Fibroblast of lung (primary cell): ENCODE measurements at regions not wholly inside any gene's neighbourhood (a gene's known extent, or its start where the extent isn't known, plus 50 kb on each side); places are given as distances from the start of the nearest gene placed in this dataset.

ENCODE experiments used
- DNase-seq, 2 donors: peaks; one replicate each; pipeline versions ENCODE4 v3.0.0 to v3.0.0-alpha.2; 2010; ENCODE audit warnings: low read depth in 2 of 2
- H2AFZ ChIP-seq: 2 replicates; pipeline ENCODE4 v1.5.1; 2012; ENCODE audit warnings: low read length, control low read depth, inconsistent platforms
- H3K27ac ChIP-seq: 2 replicates; pipeline ENCODE4 v1.5.1; 2011; ENCODE audit warnings: low read length, control low read depth; ENCODE audit not compliant: insufficient read depth
- H3K27me3 ChIP-seq: 2 replicates; pipeline ENCODE4 v1.5.1; 2011; ENCODE audit warnings: mild to moderate bottlenecking, low read length; ENCODE audit not compliant: control insufficient read depth, insufficient read depth
- H3K36me3 ChIP-seq: 2 replicates; pipeline ENCODE4 v1.5.1; 2011; ENCODE audit warnings: low read length; ENCODE audit not compliant: control insufficient read depth, insufficient read depth
- H3K4me1 ChIP-seq: 2 replicates; pipeline ENCODE4 v1.5.1; 2011; ENCODE audit warnings: low read length; ENCODE audit not compliant: control insufficient read depth, insufficient read depth; ENCODE audit errors: extremely low read depth
- H3K4me2 ChIP-seq: 2 replicates; pipeline ENCODE4 v1.5.1; 2011; ENCODE audit warnings: low read length, control low read depth; ENCODE audit not compliant: insufficient read depth; ENCODE audit errors: extremely low read depth
- H3K4me3 ChIP-seq, 4 experiments: fragments of 200-600 bp in 1 of 4; sonication (generic) in 1 of 4; replicated peaks in 1 of 4; 2 replicates each; pipeline ENCODE4 v1.5.1; 2011 to 2016; ENCODE audit warnings: low read length in 4 of 4, low read depth in 3 of 4, mild to moderate bottlenecking in 3 of 4, control low read depth in 2 of 4, inconsistent platforms in 1 of 4, mixed read lengths in 1 of 4; ENCODE audit not compliant: insufficient read depth in 1 of 4; ENCODE audit errors: control extremely low read depth in 1 of 4
- H3K79me2 ChIP-seq: 2 replicates; pipeline ENCODE4 v1.5.1; 2012; ENCODE audit warnings: mild to moderate bottlenecking, low read length, inconsistent platforms; ENCODE audit not compliant: control insufficient read depth, insufficient read depth
- H3K9ac ChIP-seq: 2 replicates; pipeline ENCODE4 v1.5.1; 2011; ENCODE audit warnings: mild to moderate bottlenecking, low read length, control low read depth; ENCODE audit not compliant: insufficient read depth
- H3K9me3 ChIP-seq: 2 replicates; pipeline ENCODE4 v1.5.1; 2012; ENCODE audit warnings: low read depth, low read length; ENCODE audit not compliant: control insufficient read depth, insufficient read depth
- H4K20me1 ChIP-seq: 2 replicates; pipeline ENCODE4 v1.5.1; 2011; ENCODE audit warnings: low read length; ENCODE audit not compliant: control insufficient read depth, insufficient read depth; ENCODE audit errors: extremely low read depth
- EZH2 ChIP-seq: IDR thresholded peaks from 2 replicates; pipeline ENCODE4 v1.5.1; 2012; ENCODE audit warnings: low read length, control low read depth, mild to moderate bottlenecking; ENCODE audit errors: missing control alignments
- TF ChIP-seq, protein P1 (sequence below), 2 donors: IDR thresholded peaks in 1 of 2; conservative IDR thresholded peaks in 1 of 2; 1 replicate in 1 of 2; 2 replicates in 1 of 2; pipeline ENCODE4 v1.5.1; 2011 to 2012; ENCODE audit warnings: low read length in 2 of 2, control low read depth in 1 of 2, inconsistent platforms in 1 of 2, low read depth in 1 of 2, mild to moderate bottlenecking in 1 of 2

DNA sequence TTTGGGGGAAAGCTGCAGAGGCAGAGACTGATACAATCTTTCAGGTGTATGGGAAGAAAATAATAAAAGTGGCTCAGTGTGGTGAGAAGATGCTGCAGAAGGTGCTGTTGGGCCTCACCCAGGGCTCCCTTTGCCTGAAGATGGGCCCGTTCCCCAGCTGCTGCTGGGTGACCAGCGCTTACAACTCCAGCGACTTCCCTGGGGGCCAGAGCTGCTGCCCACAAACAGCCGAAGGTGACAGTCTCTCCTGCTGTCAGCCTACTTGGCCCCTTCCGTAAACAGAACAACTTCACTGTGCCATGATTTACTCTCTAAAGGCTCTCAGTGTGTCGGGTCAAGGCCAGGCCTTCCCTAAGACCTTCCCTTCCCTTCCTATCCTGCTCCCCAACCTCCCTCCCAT lies 93.6 kb upstream of the PCBD1 start:
- Histone ChIP-seq H3K9ac (no peak overlapping the region), H3K4me3 (no peak overlapping the region), H3K9me3 (no peaks in the 10 kb centered on the region), H3K4me2 (no peak overlapping the region), H3K27ac (no peak overlapping the region), H2AFZ (no peak overlapping the region), H3K36me3 (no peaks in the 10 kb centered on the region), H3K27me3 (no peaks in the 10 kb centered on the region), H4K20me1 (no peaks in the 10 kb centered on the region), H3K79me2 (no peaks in the 10 kb centered on the region), H3K4me1 (no peaks in the 10 kb centered on the region)
- TF ChIP-seq, protein P1, sequence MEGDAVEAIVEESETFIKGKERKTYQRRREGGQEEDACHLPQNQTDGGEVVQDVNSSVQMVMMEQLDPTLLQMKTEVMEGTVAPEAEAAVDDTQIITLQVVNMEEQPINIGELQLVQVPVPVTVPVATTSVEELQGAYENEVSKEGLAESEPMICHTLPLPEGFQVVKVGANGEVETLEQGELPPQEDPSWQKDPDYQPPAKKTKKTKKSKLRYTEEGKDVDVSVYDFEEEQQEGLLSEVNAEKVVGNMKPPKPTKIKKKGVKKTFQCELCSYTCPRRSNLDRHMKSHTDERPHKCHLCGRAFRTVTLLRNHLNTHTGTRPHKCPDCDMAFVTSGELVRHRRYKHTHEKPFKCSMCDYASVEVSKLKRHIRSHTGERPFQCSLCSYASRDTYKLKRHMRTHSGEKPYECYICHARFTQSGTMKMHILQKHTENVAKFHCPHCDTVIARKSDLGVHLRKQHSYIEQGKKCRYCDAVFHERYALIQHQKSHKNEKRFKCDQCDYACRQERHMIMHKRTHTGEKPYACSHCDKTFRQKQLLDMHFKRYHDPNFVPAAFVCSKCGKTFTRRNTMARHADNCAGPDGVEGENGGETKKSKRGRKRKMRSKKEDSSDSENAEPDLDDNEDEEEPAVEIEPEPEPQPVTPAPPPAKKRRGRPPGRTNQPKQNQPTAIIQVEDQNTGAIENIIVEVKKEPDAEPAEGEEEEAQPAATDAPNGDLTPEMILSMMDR (conservative IDR thresholded peaks at IDR 0.05 in 1 of 2, IDR thresholded peaks at IDR 0.05 in 1 of 2; ENCODE audit: low read depth in 1 of 2, low read length in 2 of 2): no peak
- no peak for TF ChIP-seq EZH2
- DNase-seq: no peak

DNA sequence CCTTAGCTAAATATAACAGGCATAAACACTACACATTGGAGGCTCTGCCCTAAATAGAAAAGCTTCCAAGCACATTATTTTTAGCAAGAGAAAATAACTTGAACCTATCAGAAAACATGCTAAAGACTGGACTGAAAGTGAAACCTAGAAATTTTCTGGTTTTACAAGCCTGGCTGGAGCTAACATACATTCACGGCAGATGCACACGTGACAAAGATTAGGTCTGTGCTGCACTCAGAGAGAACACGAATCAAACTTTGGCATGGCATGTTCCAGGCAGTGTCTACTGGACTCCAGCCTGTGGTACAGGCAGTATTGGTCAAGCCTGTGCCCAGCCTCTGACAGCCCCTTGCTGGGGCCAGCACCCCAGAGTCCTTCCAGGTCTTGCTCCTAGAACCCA lies 94.1 kb upstream of the PCBD1 start:
- no peaks in the 10 kb centered on the region for H4K20me1 ChIP-seq
- H3K79me2 ChIP-seq: no peaks in the 10 kb centered on the region
- no peak overlapping the region for H3K9ac ChIP-seq
- H3K4me1 ChIP-seq: no peaks in the 10 kb centered on the region
- no peak overlapping the region for H3K4me2 ChIP-seq
- TF ChIP-seq, protein P1 (conservative IDR thresholded peaks at IDR 0.05 in 1 of 2, IDR thresholded peaks at IDR 0.05 in 1 of 2; ENCODE audit: low read depth in 1 of 2, low read length in 2 of 2): no peak
- TF ChIP-seq EZH2: no peak
- H3K4me3 ChIP-seq: no peak overlapping the region
- no peaks in the 10 kb centered on the region for H3K9me3 ChIP-seq
- no peak overlapping the region for H2AFZ ChIP-seq
- H3K36me3 ChIP-seq: no peaks in the 10 kb centered on the region
- DNase-seq: no peak
- no peak overlapping the region for H3K27ac ChIP-seq
- H3K27me3 ChIP-seq: no peaks in the 10 kb centered on the region

DNA sequence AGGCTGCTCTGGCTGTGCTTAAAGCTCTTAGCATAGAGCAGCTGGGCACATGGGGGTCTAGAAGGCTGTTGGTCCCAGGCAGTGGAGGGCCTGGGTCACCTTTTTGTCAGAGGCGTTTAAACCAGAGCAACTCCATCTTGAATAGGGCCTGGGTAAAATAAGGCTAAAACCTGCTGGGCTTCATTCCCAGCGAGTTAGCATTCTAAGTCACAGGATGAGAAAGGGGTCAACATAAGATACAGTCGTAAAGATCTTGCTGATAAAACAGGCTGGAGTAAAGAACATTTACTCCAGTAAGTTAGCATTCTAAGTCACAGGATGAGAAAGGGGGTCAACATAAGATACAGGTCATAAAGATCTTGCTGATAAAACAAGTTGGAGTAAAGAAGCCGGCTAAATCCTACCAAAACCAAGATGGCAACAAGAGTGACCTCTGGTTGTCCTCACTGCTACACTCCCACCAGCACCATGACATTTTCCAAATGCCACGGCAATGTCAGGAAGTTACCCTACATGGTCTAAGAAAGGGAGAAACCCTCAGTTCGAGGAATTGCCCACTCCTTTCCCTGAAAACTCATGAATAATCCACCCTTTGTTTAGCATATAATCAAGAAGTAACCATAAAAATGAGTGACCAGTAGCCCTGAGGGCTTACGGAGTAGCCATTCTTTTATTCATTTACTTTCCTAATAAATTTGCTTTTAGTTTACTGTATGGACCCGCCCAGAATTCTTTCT lies 96.8 kb upstream of the PCBD1 start:
- Histone ChIP-seq H3K9ac (no peak overlapping the region), H3K27me3 (no peaks in the 10 kb centered on the region), H3K27ac (no peak overlapping the region), H3K4me1 (no peaks in the 10 kb centered on the region), H2AFZ (no peak overlapping the region), H3K79me2 (no peaks in the 10 kb centered on the region), H3K36me3 (no peaks in the 10 kb centered on the region), H4K20me1 (no peaks in the 10 kb centered on the region), H3K4me3 (no peak overlapping the region), H3K4me2 (no peak overlapping the region), H3K9me3 (no peaks in the 10 kb centered on the region)
- DNase-seq: no peak
- TF ChIP-seq, protein P1 (conservative IDR thresholded peaks at IDR 0.05 in 1 of 2, IDR thresholded peaks at IDR 0.05 in 1 of 2; ENCODE audit: low read depth in 1 of 2, low read length in 2 of 2): no peak
- no peak for TF ChIP-seq EZH2
